ENCODE measurements at regions not wholly inside any gene's neighbourhood (a gene's known extent, or its start where the extent isn't known, plus 50 kb on each side); places are given as distances from the start of the nearest gene placed in this dataset.

DNA sequence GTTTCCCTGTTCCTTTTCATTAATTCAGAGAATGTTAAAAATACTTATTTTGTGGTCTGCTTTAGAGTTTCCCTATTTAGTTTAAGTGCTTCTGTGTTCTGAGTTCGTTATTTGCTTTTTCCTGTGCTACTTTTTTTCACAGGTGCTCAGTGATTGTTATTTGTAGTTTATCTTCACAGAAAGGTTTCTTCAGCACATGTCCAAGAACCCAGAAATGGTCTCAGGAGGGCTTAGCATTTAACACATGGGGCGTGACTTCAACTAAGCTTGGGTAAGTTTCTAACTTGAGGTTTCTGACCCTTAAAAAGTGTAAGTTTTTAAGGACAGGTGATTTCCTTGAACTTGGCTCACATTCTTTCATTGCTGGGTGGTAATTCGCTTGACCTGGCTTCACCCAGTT is 157.3 kb downstream of the AASDHPPT start:
- Histone ChIP-seq H3K4me3 (ENCODE audit: low read depth, low read length, poor library complexity, severe bottlenecking) (no peak overlapping the region), H3K27me3 (ENCODE audit: insufficient read depth, low read length) (no peaks in the 10 kb centered on the region), H3K36me3 (ENCODE audit: insufficient read depth, low read length) (no peaks in the 10 kb centered on the region), H2AFZ (ENCODE audit: low read length) (no peak overlapping the region), H3F3A (ENCODE audit: insufficient read depth, low read length) (no peaks in the 10 kb centered on the region), H3K4me1 (ENCODE audit: insufficient read depth, low read length, severe bottlenecking) (no peaks in the 10 kb centered on the region), H4K20me1 (ENCODE audit: insufficient read depth, low read length) (no peaks in the 10 kb centered on the region), H3K9me3 (ENCODE audit: low read length) (no peaks in the 10 kb centered on the region), H3K4me2 (ENCODE audit: low read length) (no peak overlapping the region), H3K27ac (ENCODE audit: low read depth, low read length, poor library complexity, severe bottlenecking) (no peak overlapping the region), H3K9ac (ENCODE audit: low read length) (no peak overlapping the region), H3K79me2 (ENCODE audit: insufficient read depth, low read length) (no peaks in the 10 kb centered on the region), H3K9me2 (ENCODE audit: low read depth, low read length) (no peaks in the 10 kb centered on the region)
- TF ChIP-seq, protein P1, sequence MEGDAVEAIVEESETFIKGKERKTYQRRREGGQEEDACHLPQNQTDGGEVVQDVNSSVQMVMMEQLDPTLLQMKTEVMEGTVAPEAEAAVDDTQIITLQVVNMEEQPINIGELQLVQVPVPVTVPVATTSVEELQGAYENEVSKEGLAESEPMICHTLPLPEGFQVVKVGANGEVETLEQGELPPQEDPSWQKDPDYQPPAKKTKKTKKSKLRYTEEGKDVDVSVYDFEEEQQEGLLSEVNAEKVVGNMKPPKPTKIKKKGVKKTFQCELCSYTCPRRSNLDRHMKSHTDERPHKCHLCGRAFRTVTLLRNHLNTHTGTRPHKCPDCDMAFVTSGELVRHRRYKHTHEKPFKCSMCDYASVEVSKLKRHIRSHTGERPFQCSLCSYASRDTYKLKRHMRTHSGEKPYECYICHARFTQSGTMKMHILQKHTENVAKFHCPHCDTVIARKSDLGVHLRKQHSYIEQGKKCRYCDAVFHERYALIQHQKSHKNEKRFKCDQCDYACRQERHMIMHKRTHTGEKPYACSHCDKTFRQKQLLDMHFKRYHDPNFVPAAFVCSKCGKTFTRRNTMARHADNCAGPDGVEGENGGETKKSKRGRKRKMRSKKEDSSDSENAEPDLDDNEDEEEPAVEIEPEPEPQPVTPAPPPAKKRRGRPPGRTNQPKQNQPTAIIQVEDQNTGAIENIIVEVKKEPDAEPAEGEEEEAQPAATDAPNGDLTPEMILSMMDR (IDR thresholded peaks at IDR 0.05; ENCODE audit: low read length), result no peak
- TF ChIP-seq EZH2 (IDR thresholded peaks at IDR 0.05; ENCODE audit: borderline replicate concordance, low read length), result no peak

- H3K36me3 ChIP-seq (ENCODE audit: insufficient read depth, low read length), result no peaks in the 10 kb centered on the region
Measured at GRCh38 chr11:106236295-106236694, 158.8 kb downstream of the AASDHPPT start.

DNA sequence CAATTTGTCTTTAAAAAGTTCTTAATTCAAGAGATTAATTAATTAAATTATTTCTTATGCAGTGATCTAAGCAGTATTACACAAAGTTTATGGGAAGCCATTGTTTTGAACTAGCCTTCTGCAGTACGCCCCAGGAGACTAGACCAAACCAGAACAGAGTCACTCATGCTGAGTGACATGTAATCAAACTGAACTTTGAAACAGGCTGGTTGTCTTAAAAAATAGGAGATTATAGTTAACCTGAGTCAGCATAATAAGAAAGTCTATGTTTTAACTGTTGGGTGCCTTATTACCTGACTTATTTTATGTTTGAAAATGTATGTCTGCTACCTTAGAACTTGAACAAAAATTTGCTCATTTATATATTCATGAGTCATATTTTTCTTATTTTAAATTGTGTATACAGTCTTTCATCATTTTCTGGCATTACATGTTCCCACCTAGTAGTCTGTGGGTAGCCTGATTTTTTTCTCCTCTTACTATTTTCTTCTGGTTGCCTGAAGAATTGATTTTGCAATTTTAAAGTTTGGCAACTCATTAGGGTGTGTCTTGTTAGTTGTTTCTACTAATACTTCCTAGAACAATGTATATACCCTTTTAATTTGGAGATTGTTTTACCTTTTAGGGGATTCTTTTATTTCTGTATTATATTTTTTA is 161.4 kb downstream of the AASDHPPT start:
- H3K27me3 ChIP-seq (ENCODE audit: insufficient read depth, low read length), result no peaks in the 10 kb centered on the region
- H2AFZ ChIP-seq (ENCODE audit: low read length), result no peak overlapping the region
- no peaks in the 10 kb centered on the region for H3K9me3 ChIP-seq (ENCODE audit: low read length)
- no peaks in the 10 kb centered on the region for H3K9me2 ChIP-seq (ENCODE audit: low read depth, low read length)
- H3K27ac ChIP-seq (ENCODE audit: low read depth, low read length, poor library complexity, severe bottlenecking), result no peak overlapping the region
- H4K20me1 ChIP-seq (ENCODE audit: insufficient read depth, low read length), result no peaks in the 10 kb centered on the region
- no peak overlapping the region for H3K4me2 ChIP-seq (ENCODE audit: low read length)
- TF ChIP-seq EZH2 (IDR thresholded peaks at IDR 0.05; ENCODE audit: borderline replicate concordance, low read length), result no peak
- TF ChIP-seq, protein P1 (IDR thresholded peaks at IDR 0.05; ENCODE audit: low read length), result no peak
- no peaks in the 10 kb centered on the region for H3F3A ChIP-seq (ENCODE audit: insufficient read depth, low read length)
- H3K4me1 ChIP-seq (ENCODE audit: insufficient read depth, low read length, severe bottlenecking), result no peaks in the 10 kb centered on the region
- H3K9ac ChIP-seq (ENCODE audit: low read length), result no peak overlapping the region
- no peak overlapping the region for H3K4me3 ChIP-seq (ENCODE audit: low read depth, low read length, poor library complexity, severe bottlenecking)
- H3K79me2 ChIP-seq (ENCODE audit: insufficient read depth, low read length), result no peaks in the 10 kb centered on the region
- H3K36me3 ChIP-seq (ENCODE audit: insufficient read depth, low read length), result no peaks in the 10 kb centered on the region

More at GRCh38 chr11:106236295-106236694, 158.8 kb downstream of the AASDHPPT start:
- no peaks in the 10 kb centered on the region for H3K27me3 ChIP-seq (ENCODE audit: insufficient read depth, low read length)
- TF ChIP-seq, protein P1 (IDR thresholded peaks at IDR 0.05; ENCODE audit: low read length), result no peak
- no peak for TF ChIP-seq EZH2 (IDR thresholded peaks at IDR 0.05; ENCODE audit: borderline replicate concordance, low read length)
- H3K9me3 ChIP-seq (ENCODE audit: low read length), result no peaks in the 10 kb centered on the region
- H3K4me1 ChIP-seq (ENCODE audit: insufficient read depth, low read length, severe bottlenecking), result no peaks in the 10 kb centered on the region
- no peak overlapping the region for H3K27ac ChIP-seq (ENCODE audit: low read depth, low read length, poor library complexity, severe bottlenecking)
- H3K4me2 ChIP-seq (ENCODE audit: low read length), result no peak overlapping the region
- no peak overlapping the region for H2AFZ ChIP-seq (ENCODE audit: low read length)
- H3F3A ChIP-seq (ENCODE audit: insufficient read depth, low read length), result no peaks in the 10 kb centered on the region
- no peaks in the 10 kb centered on the region for H4K20me1 ChIP-seq (ENCODE audit: insufficient read depth, low read length)
- no peaks in the 10 kb centered on the region for H3K9me2 ChIP-seq (ENCODE audit: low read depth, low read length)
- no peaks in the 10 kb centered on the region for H3K79me2 ChIP-seq (ENCODE audit: insufficient read depth, low read length)
- H3K4me3 ChIP-seq (ENCODE audit: low read depth, low read length, poor library complexity, severe bottlenecking), result no peak overlapping the region
- no peak overlapping the region for H3K9ac ChIP-seq (ENCODE audit: low read length)
